ENCODE measurements at regions not wholly inside any gene's neighbourhood (a gene's known extent, or its start where the extent isn't known, plus 50 kb on each side); places are given as distances from the start of the nearest gene placed in this dataset.

GRCh38 chr7:34220506-34221185 lies 315.3 kb downstream of the BMPER start:
- ATAC-seq (ENCODE audit: low read depth): no peak
- ChIA-PET POLR2A (no interaction called here), CTCF (no interaction called here)
- H3K27ac Mint-ChIP-seq: no peak overlapping the region
- no peaks in the 10 kb centered on the region for H3K4me1 Mint-ChIP-seq
- intact Hi-C loops (cut with micrococcal nuclease): no loop called here
- no peak overlapping the region for H3K4me3 Mint-ChIP-seq
- TF ChIP-seq CTCF (IDR thresholded peaks at IDR 0.05): no peak
- no peaks in the 10 kb centered on the region for H3K36me3 Mint-ChIP-seq (ENCODE audit: low read depth)
- H3K9me3 Mint-ChIP-seq: no peaks in the 10 kb centered on the region
- H3K27me3 Mint-ChIP-seq: no peaks in the 10 kb centered on the region
- DNase-seq: no peak

- no peak for DNase-seq
- no peak for TF ChIP-seq CTCF (IDR thresholded peaks at IDR 0.05)
- Mint-ChIP-seq H3K27me3 (no peaks in the 10 kb centered on the region), H3K27ac (no peak overlapping the region), H3K36me3 (ENCODE audit: low read depth) (no peaks in the 10 kb centered on the region), H3K4me1 (no peaks in the 10 kb centered on the region), H3K9me3 (no peaks in the 10 kb centered on the region), H3K4me3 (no peak overlapping the region)
- POLR2A ChIA-PET: no interaction called here
- no peak for ATAC-seq (ENCODE audit: low read depth)
- intact Hi-C loops (cut with micrococcal nuclease): no loop called here
- CTCF ChIA-PET: no interaction called here
Measured at GRCh38 chr7:34222316-34222715, 317.0 kb downstream of the BMPER start.

GRCh38 chr7:34222722-34223121 lies 317.4 kb downstream of the BMPER start:
- ChIA-PET CTCF (no interaction called here), POLR2A (no interaction called here)
- TF ChIP-seq CTCF (IDR thresholded peaks at IDR 0.05): no peak
- Mint-ChIP-seq H3K4me1 (no peaks in the 10 kb centered on the region), H3K27ac (no peak overlapping the region), H3K4me3 (no peak overlapping the region), H3K36me3 (ENCODE audit: low read depth) (no peaks in the 10 kb centered on the region), H3K9me3 (no peaks in the 10 kb centered on the region), H3K27me3 (no peaks in the 10 kb centered on the region)
- no peak for DNase-seq
- intact Hi-C loops (cut with micrococcal nuclease): no loop called here
- ATAC-seq (ENCODE audit: low read depth): no peak

- TF ChIP-seq CTCF (IDR thresholded peaks at IDR 0.05): no peak
- POLR2A ChIA-PET: no interaction called here
Measured at GRCh38 chr7:34224281-34224680, 318.9 kb downstream of the BMPER start.

GRCh38 chr7:34225193-34225592 lies 319.9 kb downstream of the BMPER start:
- Mint-ChIP-seq H3K4me3 (no peak overlapping the region), H3K27me3 (no peaks in the 10 kb centered on the region), H3K36me3 (ENCODE audit: low read depth) (no peaks in the 10 kb centered on the region), H3K9me3 (no peaks in the 10 kb centered on the region), H3K27ac (no peak overlapping the region), H3K4me1 (no peaks in the 10 kb centered on the region)
- DNase-seq (no peak), ATAC-seq (ENCODE audit: low read depth) (no peak)
- ChIA-PET POLR2A (no interaction called here), CTCF (no interaction called here)
- intact Hi-C loops (cut with micrococcal nuclease): no loop called here
- TF ChIP-seq CTCF (IDR thresholded peaks at IDR 0.05): no peak

More at GRCh38 chr7:34224281-34224680, 318.9 kb downstream of the BMPER start:
- intact Hi-C loops (cut with micrococcal nuclease): no loop called here
- no peak overlapping the region for H3K4me3 Mint-ChIP-seq
- no peaks in the 10 kb centered on the region for H3K36me3 Mint-ChIP-seq (ENCODE audit: low read depth)
- CTCF ChIA-PET: no interaction called here
- H3K4me1 Mint-ChIP-seq: no peaks in the 10 kb centered on the region
- no peak for DNase-seq
- H3K27me3 Mint-ChIP-seq: no peaks in the 10 kb centered on the region
- no peaks in the 10 kb centered on the region for H3K9me3 Mint-ChIP-seq
- ATAC-seq (ENCODE audit: low read depth): no peak
- H3K27ac Mint-ChIP-seq: no peak overlapping the region
